HuH-7.5 (cell line): ENCODE measurements at regions not wholly inside any gene's neighbourhood (a gene's known extent, or its start where the extent isn't known, plus 50 kb on each side); places are given as distances from the start of the nearest gene placed in this dataset.
"Not testable (repeated sequence)": the region's sequence is repeated elsewhere in the genome, so short reads cannot be mapped to it uniquely, and the experiment has no call there.

Experiments used
- DNase-seq: peaks from one replicate; pipeline ENCODE4 v3.0.0; 2011; ENCODE audit warnings: low spot score

DNA sequence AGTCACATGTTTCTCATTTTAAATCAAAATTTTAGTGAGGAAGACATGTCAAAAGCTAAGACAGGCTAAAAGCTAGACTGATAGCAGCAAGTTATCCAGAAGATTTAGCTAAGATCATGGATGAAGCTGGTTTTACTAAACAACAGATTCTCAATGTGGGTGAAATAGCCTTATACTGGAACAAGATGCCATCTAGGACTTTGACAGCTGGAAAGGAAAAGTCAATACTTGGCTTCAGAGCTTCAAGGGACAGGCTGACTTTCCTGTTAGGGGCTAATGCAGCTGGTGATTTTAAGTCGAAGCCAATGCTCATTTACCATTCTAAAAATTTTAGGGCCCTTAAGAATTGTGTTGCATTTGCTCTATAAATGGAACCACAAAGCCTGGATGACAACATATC, 455.3 kb upstream of the SLC10A2 start:
- DNase-seq = no peak

DNA sequence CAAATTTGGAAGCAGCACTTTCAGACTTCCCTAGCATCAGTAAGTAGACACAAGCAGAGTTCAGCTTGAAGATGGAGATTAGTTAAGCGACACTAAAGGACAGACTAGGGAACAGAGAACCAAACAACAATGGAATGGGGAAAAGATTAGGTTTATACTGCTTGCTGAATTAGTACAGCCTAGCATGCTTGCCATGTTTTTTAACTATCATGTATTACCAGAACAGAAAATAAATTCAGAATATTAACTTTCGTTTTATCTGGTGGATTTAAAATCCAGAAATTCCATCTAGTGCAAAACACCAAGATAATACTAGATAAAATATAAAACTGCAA, 451.5 kb upstream of the SLC10A2 start:
- DNase-seq = no peak

DNA sequence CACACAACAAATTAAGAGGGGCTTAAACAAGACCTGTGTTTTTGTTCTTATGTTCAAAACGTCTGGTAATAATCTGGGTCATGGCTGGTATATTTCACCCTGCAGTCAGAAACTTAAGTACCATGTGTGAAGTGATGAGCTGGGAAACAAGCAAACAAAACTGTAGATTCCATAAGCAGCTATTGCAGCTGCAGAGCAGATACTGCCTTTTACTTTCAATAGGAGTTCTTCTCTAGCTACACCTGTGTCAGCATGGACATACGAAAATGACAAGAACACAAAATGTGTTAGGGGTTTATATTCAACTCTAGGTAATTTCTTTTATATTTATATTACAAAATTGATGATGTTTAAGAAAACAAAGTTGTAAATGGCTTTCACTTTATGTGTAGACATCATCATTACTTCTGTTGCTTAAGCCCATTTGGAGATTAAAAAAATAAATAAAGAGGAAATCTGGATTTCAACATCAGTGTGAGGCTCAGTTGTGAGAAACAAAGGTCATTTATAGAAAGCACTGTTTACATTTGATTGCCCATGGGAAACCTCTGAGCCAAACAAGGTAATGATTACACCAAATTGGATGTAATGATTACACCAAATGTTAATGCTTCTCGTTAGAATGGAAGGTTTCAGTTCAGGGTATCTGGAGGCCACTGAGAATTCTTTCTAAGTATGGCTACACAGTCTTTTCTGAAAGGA, 451.0 kb upstream of the SLC10A2 start:
- DNase-seq = no peak

- DNase-seq = no peak
Measured at GRCh38 chr13:103516015-103516795, 450.0 kb upstream of the SLC10A2 start.

- no peak for DNase-seq
Measured at GRCh38 chr13:103515410-103515809, 449.2 kb upstream of the SLC10A2 start.

- DNase-seq = no peak
Measured at GRCh38 chr13:103514619-103515018, 448.4 kb upstream of the SLC10A2 start.

DNA sequence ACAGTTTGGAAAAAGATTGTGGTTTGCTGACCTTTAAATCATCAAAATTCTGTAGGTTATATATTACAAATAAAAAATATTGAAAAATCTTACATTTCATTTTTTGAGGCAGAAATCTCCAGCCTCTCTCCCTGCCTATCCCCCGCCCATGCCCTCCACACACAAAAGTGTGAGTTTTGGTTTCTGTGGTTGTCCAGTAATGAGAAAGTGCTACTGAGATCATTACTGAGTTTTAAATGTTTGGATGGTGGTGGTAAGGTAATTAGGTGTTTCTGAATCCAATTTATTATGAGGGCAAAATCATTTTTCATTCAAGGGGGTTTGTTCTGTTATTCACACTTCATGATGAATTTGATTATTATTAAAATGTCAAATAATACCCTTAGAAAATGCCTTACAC, 448.0 kb upstream of the SLC10A2 start:
- no peak for DNase-seq

- no peak for DNase-seq
Measured at GRCh38 chr13:103510007-103510535, 443.9 kb upstream of the SLC10A2 start.

- DNase-seq = no peak
Measured at GRCh38 chr13:103497404-103497803, 431.2 kb upstream of the SLC10A2 start.

DNA sequence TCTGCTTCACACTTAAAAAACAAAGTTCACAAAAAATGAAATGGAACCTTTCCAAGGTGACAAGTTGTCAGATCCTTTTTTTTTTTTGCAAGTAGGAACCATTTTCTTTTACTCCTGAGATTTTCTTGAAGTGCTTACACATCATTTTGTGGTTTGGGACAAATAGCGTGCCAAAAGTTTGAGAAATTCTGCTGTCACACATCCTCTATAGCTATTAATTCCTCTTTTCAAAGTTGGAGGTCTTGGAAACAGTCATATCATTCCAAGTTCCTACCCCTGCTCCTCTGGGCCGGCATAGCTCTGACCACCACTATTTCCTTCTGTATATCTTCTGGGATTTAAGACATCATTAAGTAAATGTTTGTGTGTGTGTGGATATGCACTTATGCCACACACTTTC, 421.6 kb upstream of the SLC10A2 start:
- DNase-seq = no peak

DNA sequence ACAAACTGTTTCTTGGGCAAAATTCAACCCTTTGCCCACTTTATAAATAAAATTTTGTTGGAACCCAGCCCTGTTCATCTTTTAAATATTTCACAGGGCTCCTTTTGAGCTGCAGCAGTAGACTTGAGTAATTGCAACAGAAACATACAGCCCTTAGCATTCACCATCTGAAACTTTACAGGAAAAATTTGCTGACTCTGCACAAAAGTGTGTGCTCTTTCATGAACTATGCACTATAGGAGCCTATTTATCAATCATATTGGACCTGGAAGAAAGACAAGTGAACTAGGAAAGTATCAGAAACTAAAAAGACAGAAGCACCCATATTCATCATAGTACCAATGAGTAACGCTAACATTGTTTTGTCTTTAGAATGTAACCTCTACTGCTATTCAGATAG, 406.9 kb upstream of the SLC10A2 start:
- DNase-seq = no peak

- no peak for DNase-seq
Measured at GRCh38 chr13:103471896-103472295, 405.7 kb upstream of the SLC10A2 start.

- no peak for DNase-seq
Measured at GRCh38 chr13:103469771-103470170, 403.6 kb upstream of the SLC10A2 start.

GRCh38 chr13:103466761-103467160, 400.5 kb upstream of the SLC10A2 start:
- DNase-seq = no peak

DNA sequence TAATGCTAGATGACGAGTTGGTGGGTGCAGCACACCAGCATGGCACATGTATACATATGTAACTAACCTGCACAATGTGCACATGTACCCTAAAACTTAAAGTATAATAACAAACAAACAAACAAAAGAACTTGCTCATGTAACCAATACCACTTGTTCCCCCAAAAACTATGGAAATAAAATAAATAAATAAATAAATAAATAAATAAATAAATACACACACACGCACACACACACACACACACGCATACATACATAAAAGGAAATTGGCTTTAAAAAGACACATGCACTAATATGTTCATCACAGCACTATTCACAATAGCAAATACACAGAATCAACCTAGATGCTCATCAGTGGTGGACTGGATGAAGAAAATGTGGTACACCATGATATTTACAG, 394.0 kb upstream of the SLC10A2 start:
- DNase-seq = not testable (repeated sequence)

- not testable (repeated sequence) for DNase-seq
Measured at GRCh38 chr13:103457050-103457449, 390.8 kb upstream of the SLC10A2 start.

DNA sequence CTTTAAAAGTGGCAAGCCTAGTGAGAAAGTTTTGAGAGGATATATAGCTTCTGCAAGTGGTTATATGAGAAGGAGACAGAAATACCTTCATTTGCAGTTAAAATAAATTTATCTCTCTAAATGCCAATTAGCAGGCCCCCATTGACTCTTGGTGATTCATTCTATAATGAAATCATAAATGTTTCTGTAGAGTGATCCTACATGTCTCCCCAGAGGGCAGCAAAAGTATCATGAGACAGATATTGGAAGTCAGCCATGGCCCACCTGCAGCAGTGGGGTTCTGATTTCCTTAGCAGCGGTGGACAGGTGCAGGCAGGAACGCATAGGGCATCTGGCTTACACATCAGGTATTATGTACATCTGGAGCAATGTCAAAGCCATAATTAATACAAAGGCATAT, 385.4 kb upstream of the SLC10A2 start:
- DNase-seq = no peak

- DNase-seq = no peak
Measured at GRCh38 chr13:103443604-103444003, 377.4 kb upstream of the SLC10A2 start.

GRCh38 chr13:103437651-103438050, 371.4 kb upstream of the SLC10A2 start:
- no peak for DNase-seq

DNA sequence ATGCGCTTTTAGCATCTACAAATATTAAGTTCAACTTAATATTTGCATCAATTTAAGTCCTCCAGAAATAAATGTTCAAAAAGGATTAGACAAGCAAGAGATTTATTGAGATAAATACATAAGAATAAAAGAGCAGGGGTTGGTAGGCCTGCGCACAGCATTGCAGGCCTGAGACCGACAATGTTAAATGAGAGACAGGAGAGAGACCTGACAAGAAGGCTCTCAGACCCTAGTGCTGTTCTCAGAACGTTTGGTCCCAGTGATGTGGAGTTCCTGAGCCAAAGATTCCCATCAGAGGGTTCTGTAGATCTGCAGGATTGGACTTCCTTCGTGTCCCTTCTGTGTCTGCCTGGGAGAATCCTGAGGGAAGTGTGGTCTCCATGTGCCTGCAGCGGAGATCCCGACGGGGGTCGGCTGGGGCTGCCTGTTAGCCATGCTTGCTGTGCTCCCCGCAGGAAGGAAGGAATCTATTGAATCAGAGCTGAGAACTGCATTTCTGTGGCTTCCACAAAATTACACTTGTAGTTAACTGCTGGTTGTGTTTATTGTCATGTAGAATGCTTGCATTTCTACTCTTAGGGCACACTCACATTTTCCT, 369.9 kb upstream of the SLC10A2 start:
- no peak for DNase-seq

GRCh38 chr13:103431856-103432255, 365.6 kb upstream of the SLC10A2 start:
- no peak for DNase-seq

DNA sequence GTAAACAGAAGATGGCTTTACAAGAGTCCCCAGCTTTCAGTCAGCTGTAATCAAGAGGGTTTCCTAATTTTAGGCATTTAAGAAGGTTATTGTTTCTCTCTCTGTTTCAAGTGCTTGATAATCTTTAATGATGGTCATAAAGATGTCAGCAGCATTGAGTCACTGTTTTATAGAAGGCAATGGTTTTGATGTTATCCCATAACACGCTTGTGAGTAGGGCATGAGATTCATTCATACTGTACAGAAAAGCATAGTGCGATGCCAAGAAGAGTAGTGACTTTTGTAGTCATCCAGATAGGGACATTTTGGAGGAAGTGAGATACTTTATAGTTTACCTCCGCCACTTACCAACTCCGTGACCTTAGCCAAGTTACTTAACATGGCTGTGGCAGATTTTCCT, 364.2 kb upstream of the SLC10A2 start:
- no peak for DNase-seq

- no peak for DNase-seq
Measured at GRCh38 chr13:103410002-103410401, 343.8 kb upstream of the SLC10A2 start.
